ENCODE measurements at regions not wholly inside any gene's neighbourhood (a gene's known extent, or its start where the extent isn't known, plus 50 kb on each side); places are given as distances from the start of the nearest gene placed in this dataset.

GRCh38 chrX:67050760-67051159, 411.9 kb upstream of the EDA2R start:
- Histone ChIP-seq H3K4me1 (ENCODE audit: control insufficient read depth in 1 of 2, insufficient read depth in 2 of 2, low read length in 2 of 2) (no peaks in the 10 kb centered on the region), H4K20me1 (ENCODE audit: insufficient read depth) (no peaks in the 10 kb centered on the region), H3K36me3 (ENCODE audit: control insufficient read depth in 1 of 2, insufficient read depth in 2 of 2, low read length in 2 of 2) (no peaks in the 10 kb centered on the region), H3K4me2 (ENCODE audit: low read length) (no peak overlapping the region), H3K9ac (ENCODE audit: low read length) (no peak overlapping the region), H3K27me3 (ENCODE audit: insufficient read depth, low read length) (no peaks in the 10 kb centered on the region), H3K9me2 (ENCODE audit: insufficient read depth) (no peaks in the 10 kb centered on the region), H3K27ac (ENCODE audit: low read depth, low read length) (no peak overlapping the region), H3K4me3 (replicated peaks in 1 of 2; ENCODE audit: low read depth in 1 of 2, low read length in 2 of 2) (no peak overlapping the region), H3K9me3 (ENCODE audit: control insufficient read depth in 1 of 2, insufficient read depth in 1 of 2, low read depth in 1 of 2, low read length in 2 of 2) (no peaks in the 10 kb centered on the region), H3K79me2 (ENCODE audit: insufficient read depth, low read length) (no peaks in the 10 kb centered on the region), H2AFZ (ENCODE audit: low read depth, low read length, poor library complexity, severe bottlenecking) (no peak overlapping the region)
- BruUV-seq (replicated peaks), result no TSS peak
- intact Hi-C loops (cut with micrococcal nuclease), result no loop called here
- ChIA-PET POLR2A (no interaction called here), RAD21 (ENCODE audit: low non-redundant PET in 1 of 2, low total read pairs in 2 of 2, uncharacterized antibody in 2 of 2, unreplicated experiment in 2 of 2) (no interaction called here), CTCF (no interaction called here)
- DNase-seq (ENCODE audit: low read depth, low spot score), result no peak
- TF ChIP-seq REST (IDR thresholded peaks at IDR 0.05; ENCODE audit: low read depth) (no peak), RAD21 (IDR thresholded peaks at IDR 0.05; ENCODE audit: low read depth) (no peak), JUND (IDR thresholded peaks at IDR 0.05) (no peak), POLR2A (IDR thresholded peaks at IDR 0.05; ENCODE audit: borderline replicate concordance, extremely low read depth, insufficient read depth, insufficient read length) (no peak), ATF3 (IDR thresholded peaks at IDR 0.05) (no peak), TCF7L2 (IDR thresholded peaks at IDR 0.05; ENCODE audit: borderline replicate concordance, extremely low read depth, insufficient read depth, insufficient read length) (no peak), YY1 (IDR thresholded peaks at IDR 0.05; ENCODE audit: extremely low read depth, insufficient replicate concordance, low read depth, low read length) (no peak), ZBTB33 (IDR thresholded peaks at IDR 0.05; ENCODE audit: extremely low read depth, insufficient replicate concordance, low read length) (no peak), EGR1 (IDR thresholded peaks at IDR 0.05; ENCODE audit: low read depth) (no peak)
- ATAC-seq, result no peak

Data from HCT116 (cell line).